Amniotic stem cell (primary cell): ENCODE measurements at regions not wholly inside any gene's neighbourhood (a gene's known extent, or its start where the extent isn't known, plus 50 kb on each side); places are given as distances from the start of the nearest gene placed in this dataset.

Experiments used
- DNase-seq: peaks from one replicate; lab custom pipeline; 2025; lab: John Stamatoyannopoulos, UW

GRCh38 chr3:78148986-78149717, 1109.3 kb downstream of the ROBO2 start:
- no peak for DNase-seq

GRCh38 chr3:78153973-78154372, 1114.1 kb downstream of the ROBO2 start:
- no peak for DNase-seq

GRCh38 chr3:78154521-78155186, 1114.8 kb downstream of the ROBO2 start:
- DNase-seq, result no peak

GRCh38 chr3:78161736-78162135, 1121.8 kb downstream of the ROBO2 start:
- no peak for DNase-seq

GRCh38 chr3:78163379-78163778, 1123.5 kb downstream of the ROBO2 start:
- no peak for DNase-seq

GRCh38 chr3:78165876-78166275, 1126.0 kb downstream of the ROBO2 start:
- DNase-seq, result no peak

- DNase-seq, result no peak
Observed at GRCh38 chr3:78174821-78175220, 1134.9 kb downstream of the ROBO2 start.

GRCh38 chr3:78176869-78177268, 1137.0 kb downstream of the ROBO2 start:
- DNase-seq, result no peak

- DNase-seq, result no peak
Observed at GRCh38 chr3:78177780-78178179, 1137.9 kb downstream of the ROBO2 start.

- DNase-seq, result no peak
Observed at GRCh38 chr3:78178209-78178608, 1138.3 kb downstream of the ROBO2 start.

GRCh38 chr3:78178740-78179363, 1139.0 kb downstream of the ROBO2 start:
- DNase-seq, result no peak

- DNase-seq, result no peak
Observed at GRCh38 chr3:78183906-78184599, 1144.2 kb downstream of the ROBO2 start.

- no peak for DNase-seq
Observed at GRCh38 chr3:78186404-78186803, 1146.5 kb downstream of the ROBO2 start.

- DNase-seq, result no peak
Observed at GRCh38 chr3:78201091-78201490, 1161.2 kb downstream of the ROBO2 start.

GRCh38 chr3:78204977-78205376, 1165.1 kb downstream of the ROBO2 start:
- peak; percentile 93 for DNase-seq

- DNase-seq, result no peak
Observed at GRCh38 chr3:78221300-78221699, 1181.4 kb downstream of the ROBO2 start.

GRCh38 chr3:78221796-78222195, 1181.9 kb downstream of the ROBO2 start:
- DNase-seq, result no peak

GRCh38 chr3:78235841-78236240, 1195.9 kb downstream of the ROBO2 start:
- DNase-seq, result no peak

- DNase-seq, result no peak
Observed at GRCh38 chr3:78238811-78239210, 1198.9 kb downstream of the ROBO2 start.

GRCh38 chr3:78242724-78243123, 1202.8 kb downstream of the ROBO2 start:
- DNase-seq, result no peak

- no peak for DNase-seq
Observed at GRCh38 chr3:78244136-78244535, 1204.2 kb downstream of the ROBO2 start.

- no peak for DNase-seq
Observed at GRCh38 chr3:78249294-78249693, 1209.4 kb downstream of the ROBO2 start.

- DNase-seq, result no peak
Observed at GRCh38 chr3:78253860-78254259, 1214.0 kb downstream of the ROBO2 start.
